Heart right ventricle (tissue), 16 donors: ENCODE measurements at regions not wholly inside any gene's neighbourhood (a gene's known extent, or its start where the extent isn't known, plus 50 kb on each side); places are given as distances from the start of the nearest gene placed in this dataset.

Source experiments
- ATAC-seq, 8 donors: fragments of 200-7000 bp; cut with Tn5 transposase; one replicate each; pipeline ENCODE4 v1.9.1; 2020; ENCODE audit warnings: mild to moderate bottlenecking in 8 of 8, moderate library complexity in 8 of 8, moderate number of reproducible peaks in 1 of 8
- DNase-seq, 2 donors: peaks; one replicate each; pipeline ENCODE4 v3.0.0-alpha.2; 2020
- H3K27ac ChIP-seq, 10 donors: fragments of 200-600 bp; sonication (generic) in 2 of 10; one replicate each; pipeline versions ENCODE4 v1.5.0 to v1.8.0; 2020 to 2022; ENCODE audit warnings: mild to moderate bottlenecking in 3 of 10
- H3K27me3 ChIP-seq, 7 donors: fragments of 200-600 bp; one replicate each; pipeline ENCODE4 v1.8.0; 2021 to 2022; ENCODE audit warnings: mild to moderate bottlenecking in 2 of 7
- H3K36me3 ChIP-seq, 9 donors: fragments of 200-600 bp; sonication (generic) in 1 of 9; one replicate each; pipeline versions ENCODE4 v1.5.0 to v1.8.0; 2020 to 2022; ENCODE audit warnings: mild to moderate bottlenecking in 2 of 9
- H3K4me1 ChIP-seq, 9 donors: fragments of 200-600 bp; sonication (generic) in 1 of 9; one replicate each; pipeline versions ENCODE4 v1.5.0 to v1.8.0; 2020 to 2022; ENCODE audit warnings: mild to moderate bottlenecking in 4 of 9
- H3K4me3 ChIP-seq, 10 donors: fragments of 200-600 bp; sonication (generic) in 2 of 10; one replicate each; pipeline versions ENCODE4 v1.5.0 to v1.8.0; 2020 to 2022; ENCODE audit warnings: mild to moderate bottlenecking in 7 of 10, moderate library complexity in 2 of 10
- H3K9me3 ChIP-seq, 11 donors: fragments of 200-600 bp in 10 of 11; sonication (generic) in 2 of 11; one replicate each; pipeline versions ENCODE4 v1.5.0 to v1.8.0; 2013 to 2022; ENCODE audit warnings: mild to moderate bottlenecking in 2 of 11, control low read depth in 1 of 11, moderate library complexity in 1 of 11
- CTCF ChIP-seq, 9 donors: fragments of 200-600 bp; sonication (generic) in 2 of 9; IDR thresholded peaks; one replicate each; pipeline versions ENCODE4 v1.5.0 to v1.8.0; 2021 to 2022; ENCODE audit warnings: antibody characterized with exemption in 9 of 9, mild to moderate bottlenecking in 5 of 9, moderate library complexity in 1 of 9
- WGBS, 2 donors: extraction: QIAGEN DNeasy Blood & Tissue Kit; methylation state at CpG; one replicate each; pipeline ENCODE4 v1.1.7; 2013; ENCODE audit warnings: inconsistent platforms in 1 of 2; 5-methylcytosine and 5-hydroxymethylcytosine counted together
- intact Hi-C, 10 donors: fragments of 100-400 bp; cut with DNase I; formaldehyde crosslinking; loops; one replicate each; pipeline versions ENCODE4 v1.11.1 to v1.14.2; 2022
- donor health status: Arrhythmogenic right ventricular cardiomyopathy.
- donor health status: ischemic (EF 13 %, LVEDD 7.1; RV severe dilation, severe dysfunction).
- donor health status: healthy with polysubstance abuse.
- donor health status: DM: no; HTN: yes; CAD: no.
- donor health status: DM: no; HTN: no; CAD: no.
- donor health status: ischemic (EF 25% LVEDD 6.9; RV normal size, moderate dysfunction).
- donor health status: ischemic (EF 25% LVEDD 5.7; RV mildly dilated, moderate dysfunction).
- donor health status: healthy.
- donor health status: DM: yes; HTN: yes; CAD: no.
- donor health status: Ischemic cardiomyopathy.
- donor health status: ischemic (EF 35%, LVEDD 5.7; RV mildly dilated, moderate dysfunction).
- donor health status: nonischemic (EF 11% LVEDD 7.7; RV severe dilation, severe dysfunction).
- donor health status: DM: yes; HTN: yes; CAD: no.
- donor health status: PGD.
- donor health status: ischemic (EF 29% LVEDD 5.4; RV normal size, mild dysfunction).
- donor health status: nonischemic (EF 23%, LVEDD 6.1; RV moderate dilation, normal function).

- intact Hi-C loops = no loop called here
- no peak for DNase-seq
- H3K4me1 ChIP-seq = no peaks in the 10 kb centered on the region
- no peak overlapping the region for H3K4me3 ChIP-seq
- ATAC-seq = no peak
- 87% methylated on average over 3 of the region's 3 CpGs for WGBS, 2 donors
- H3K27ac ChIP-seq = no peak overlapping the region
- peaks cover 0 to 9% (median 0%) of the 10 kb centered on the region in 11 donors for H3K9me3 ChIP-seq
- no peaks in the 10 kb centered on the region for H3K36me3 ChIP-seq
- no peaks in the 10 kb centered on the region for H3K27me3 ChIP-seq
- TF ChIP-seq CTCF (IDR thresholded peaks at IDR 0.05) = no peak
Measured at GRCh38 chrX:121110536-121110935, 63.1 kb downstream of the GLUD2 start.

DNA sequence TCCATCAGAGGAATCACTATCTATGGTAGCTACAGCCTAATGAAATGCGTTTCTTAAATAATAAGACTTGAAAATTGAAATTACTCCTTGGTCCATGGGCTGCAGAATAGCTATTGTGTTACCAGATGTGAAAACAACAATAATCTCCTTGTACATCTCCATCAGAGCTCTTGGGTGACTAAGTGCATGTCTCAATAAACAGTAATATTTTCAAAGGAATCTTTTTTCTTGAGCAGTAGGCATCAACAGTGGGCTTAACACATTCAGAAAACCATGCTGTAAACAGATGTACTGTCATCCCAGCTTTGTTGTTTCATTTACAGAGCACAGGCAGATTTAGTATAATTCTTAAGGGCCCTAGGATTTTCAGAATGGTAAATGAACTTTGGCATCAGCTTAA lies 67.3 kb downstream of the GLUD2 start:
- Histone ChIP-seq H3K4me1 (peaks cover 0 to 4% (median 0%) of the 10 kb centered on the region in 9 donors), H3K9me3 (peaks cover 0 to 9% (median 0%) of the 10 kb centered on the region in 11 donors), H3K4me3 (no peak overlapping the region), H3K36me3 (no peaks in the 10 kb centered on the region), H3K27ac (no peak overlapping the region), H3K27me3 (no peaks in the 10 kb centered on the region)
- intact Hi-C loops = no loop called here
- DNase-seq (no peak), ATAC-seq (no peak)
- no peak for TF ChIP-seq CTCF (IDR thresholded peaks at IDR 0.05)
- WGBS, 2 donors = 88 to 90% methylated on average over 1 of the region's 1 CpG

DNA sequence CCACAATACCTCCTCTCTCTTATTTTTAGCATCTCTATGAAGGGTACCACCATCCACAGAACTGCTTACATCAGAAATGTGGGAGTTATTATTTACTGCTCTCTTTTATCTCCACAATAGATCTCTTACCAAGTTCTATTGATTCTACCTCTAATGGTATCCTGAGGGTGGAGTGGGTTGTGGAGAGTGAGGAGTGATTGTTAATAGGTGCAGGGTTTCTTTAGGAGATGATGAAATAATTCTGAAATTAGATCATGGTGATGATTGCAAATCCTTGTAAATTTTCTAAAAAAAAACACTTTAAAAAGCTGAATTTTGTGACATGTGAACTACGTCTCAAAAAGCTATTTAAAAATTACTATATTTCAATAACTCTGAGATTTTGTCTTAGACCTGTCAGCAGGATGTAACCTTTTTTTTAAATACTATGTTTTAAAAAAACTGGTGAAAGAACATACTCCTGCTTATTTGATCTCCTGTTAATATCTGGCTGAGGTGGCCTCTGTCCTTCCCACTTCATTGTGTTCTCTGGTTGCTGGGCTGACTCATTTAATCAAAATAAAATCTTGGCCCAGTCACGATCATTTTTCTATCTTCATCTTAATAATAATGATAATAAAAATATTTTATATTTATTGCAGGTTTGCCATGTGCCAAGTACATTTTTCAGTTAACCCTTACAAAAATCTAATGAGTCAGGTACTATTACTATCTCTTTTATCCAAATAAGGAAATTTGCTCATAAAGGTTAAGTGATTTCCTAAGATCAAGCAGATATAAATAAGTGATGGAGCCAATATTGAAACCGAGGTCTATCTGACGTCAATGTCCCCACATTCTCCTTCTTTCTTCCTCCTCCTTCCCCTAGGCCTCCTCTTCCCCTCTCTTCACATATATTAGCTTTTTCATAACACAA lies 73.5 kb downstream of the GLUD2 start:
- no peaks in the 10 kb centered on the region for H3K36me3 ChIP-seq
- ATAC-seq = no peak
- H3K9me3 ChIP-seq = no peaks in the 10 kb centered on the region
- intact Hi-C loops = no loop called here
- WGBS, 2 donors = 73 to 81% methylated on average over 4 of the region's 4 CpGs
- no peak for TF ChIP-seq CTCF (IDR thresholded peaks at IDR 0.05)
- DNase-seq = no peak
- H3K4me1 ChIP-seq = peaks cover 0 to 4% (median 0%) of the 10 kb centered on the region in 9 donors
- H3K4me3 ChIP-seq = no peak overlapping the region
- H3K27ac ChIP-seq = no peak overlapping the region
- no peaks in the 10 kb centered on the region for H3K27me3 ChIP-seq

DNA sequence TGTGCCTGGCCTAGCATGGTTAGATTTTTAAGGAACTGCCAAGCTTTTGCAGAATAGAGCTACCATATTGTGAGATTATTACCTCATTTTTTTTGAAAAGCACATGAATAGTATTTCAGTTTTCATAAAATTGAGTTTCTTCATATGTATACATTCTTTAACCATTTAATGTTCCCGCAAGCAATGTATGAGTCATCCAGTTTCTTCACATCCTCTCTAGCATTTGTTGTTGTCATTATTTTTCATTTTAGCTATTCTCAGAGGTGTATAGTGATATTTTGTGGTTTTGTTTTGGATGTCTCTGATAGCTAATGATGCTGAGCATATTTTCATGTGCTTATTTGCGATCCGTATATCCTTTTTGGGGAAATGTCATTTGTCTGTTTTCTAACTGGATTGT lies 74.9 kb downstream of the GLUD2 start:
- DNase-seq (no peak), ATAC-seq (no peak)
- Histone ChIP-seq H3K27ac (no peak overlapping the region), H3K27me3 (no peaks in the 10 kb centered on the region), H3K36me3 (no peaks in the 10 kb centered on the region), H3K4me1 (peaks cover 0 to 4% (median 0%) of the 10 kb centered on the region in 9 donors), H3K9me3 (no peaks in the 10 kb centered on the region), H3K4me3 (no peak overlapping the region)
- TF ChIP-seq CTCF (IDR thresholded peaks at IDR 0.05) = no peak
- WGBS, 2 donors = 97 to 98% methylated on average over 3 of the region's 3 CpGs
- intact Hi-C loops = no loop called here
